Activated CD4-positive, alpha-beta T cell treated with anti-CD3 and anti-CD28 coated beads for 36 hours (primary cell): ENCODE measurements at regions not wholly inside any gene's neighbourhood (a gene's known extent, or its start where the extent isn't known, plus 50 kb on each side); places are given as distances from the start of the nearest gene placed in this dataset.

ENCODE experiments used
- ATAC-seq: fragments of 200-7000 bp; cut with Tn5 transposase; one replicate; pipeline ENCODE4 v1.10.0; 2021; ENCODE audit warnings: mild to moderate bottlenecking, moderate library complexity
- CTCF ChIA-PET: fragments of 350-600 bp; sonication (Branson Sonifier 250); formaldehyde crosslinking; loops from one replicate; lab custom pipeline; 2021; ENCODE audit warnings: antibody characterized with exemption; lab: Charles Lee
- POLR2A ChIA-PET: fragments of 350-600 bp; sonication (Branson Sonifier 250); formaldehyde crosslinking; loops from one replicate; lab custom pipeline; 2021; ENCODE audit warnings: antibody characterized with exemption, inconsistent platforms; lab: Charles Lee
- DNase-seq: peaks from one replicate; pipeline ENCODE4 v3.0.0-alpha.2; 2020
- H3K27ac Mint-ChIP-seq: one replicate; pipeline ENCODE4 v1.8.0; 2021; ENCODE audit warnings: mixed read lengths
- H3K27me3 Mint-ChIP-seq: one replicate; pipeline ENCODE4 v1.8.0; 2021; ENCODE audit warnings: mixed read lengths
- H3K36me3 Mint-ChIP-seq: one replicate; pipeline ENCODE4 v1.8.0; 2021; ENCODE audit warnings: low read depth, mixed read lengths
- H3K4me1 Mint-ChIP-seq: one replicate; pipeline ENCODE4 v1.8.0; 2021; ENCODE audit warnings: mixed read lengths
- H3K4me3 Mint-ChIP-seq: one replicate; pipeline ENCODE4 v1.8.0; 2021; ENCODE audit warnings: mild to moderate bottlenecking, moderate library complexity, mixed read lengths
- H3K9me3 Mint-ChIP-seq: one replicate; pipeline ENCODE4 v1.8.0; 2021; ENCODE audit warnings: low read depth, mixed read lengths
- intact Hi-C, 2 experiments: fragments of 100-400 bp; cut with DNase I in 1 of 2; cut with micrococcal nuclease in 1 of 2; formaldehyde crosslinking; loops; one replicate each; pipeline versions ENCODE4 v1.14.2 to v1.15.1; 2022 to 2024; cut with DNase I, micrococcal nuclease

DNA sequence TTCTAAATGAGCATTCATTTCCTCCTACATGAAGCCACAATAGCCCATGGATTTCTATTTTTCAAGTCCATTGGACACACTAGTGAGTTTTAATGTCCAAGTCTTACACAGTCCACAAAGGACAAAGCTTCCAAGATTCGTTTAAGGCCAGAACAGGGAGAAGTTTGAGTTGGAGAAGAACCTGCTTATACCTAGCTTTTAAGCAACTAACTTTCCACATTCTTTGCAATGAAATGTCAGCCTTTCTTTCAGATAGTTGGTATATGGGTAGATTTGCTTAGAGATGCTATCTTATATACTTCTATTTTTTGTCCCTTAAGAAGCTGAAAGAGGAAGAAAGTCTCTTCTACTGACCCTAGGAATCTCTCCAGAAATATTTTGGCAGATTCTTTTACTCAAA is 66.1 kb upstream of the NPAS2 start:
- H3K36me3 Mint-ChIP-seq = no peaks in the 10 kb centered on the region
- H3K9me3 Mint-ChIP-seq = peaks cover 4% of the 10 kb centered on the region
- no peak overlapping the region for H3K4me3 Mint-ChIP-seq
- ChIA-PET POLR2A (no interaction called here), CTCF (no interaction called here)
- intact Hi-C loops = no loop called here
- peaks cover 14% of the 10 kb centered on the region for H3K4me1 Mint-ChIP-seq
- no peak for ATAC-seq
- no peak overlapping the region for H3K27ac Mint-ChIP-seq
- DNase-seq = no peak
- peaks cover 1% of the 10 kb centered on the region for H3K27me3 Mint-ChIP-seq

DNA sequence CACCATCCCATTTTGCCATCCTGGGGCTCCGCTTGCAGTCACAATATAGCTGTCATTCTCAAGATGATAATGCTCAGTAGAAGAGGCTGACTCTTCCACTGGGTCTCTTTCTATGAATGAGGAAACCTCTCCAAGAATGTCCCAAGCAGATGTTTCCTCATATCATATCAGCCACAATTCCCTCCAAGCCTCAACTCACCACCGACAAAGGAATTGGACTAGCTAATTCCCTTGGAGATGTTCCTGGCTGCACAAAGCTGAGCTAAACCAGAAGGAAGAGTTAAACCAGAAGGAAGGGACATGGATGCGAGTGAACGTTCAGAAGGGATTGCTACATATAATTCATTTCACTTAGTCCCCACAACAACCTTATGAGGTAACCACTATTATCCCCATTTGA is 65.0 kb upstream of the NPAS2 start:
- intact Hi-C loops = no loop called here
- no peak overlapping the region for H3K4me3 Mint-ChIP-seq
- ChIA-PET CTCF (no interaction called here), POLR2A (no interaction called here)
- no peaks in the 10 kb centered on the region for H3K36me3 Mint-ChIP-seq
- H3K9me3 Mint-ChIP-seq = peaks cover 4% of the 10 kb centered on the region
- peaks cover 14% of the 10 kb centered on the region for H3K4me1 Mint-ChIP-seq
- ATAC-seq (no peak), DNase-seq (no peak)
- no peak overlapping the region for H3K27ac Mint-ChIP-seq
- peaks cover 1% of the 10 kb centered on the region for H3K27me3 Mint-ChIP-seq

DNA sequence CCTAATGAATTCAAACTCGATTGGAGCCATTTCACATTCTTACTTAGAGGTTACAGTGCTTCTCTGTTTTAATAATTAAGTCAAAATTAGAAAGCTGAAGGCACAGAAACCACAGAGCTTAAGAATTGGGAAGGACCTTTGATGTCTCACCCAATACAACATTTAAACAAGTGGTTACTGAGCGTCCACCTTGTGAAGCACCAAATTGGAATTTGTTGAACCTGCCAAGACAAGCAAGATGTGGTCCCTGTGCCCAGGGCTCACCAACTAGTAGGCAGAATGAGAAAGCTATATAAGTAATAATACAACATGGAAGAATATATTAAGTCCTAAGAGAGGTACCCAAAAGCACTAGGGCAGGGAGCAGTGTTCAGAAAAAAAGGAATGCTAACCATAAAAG is 64.5 kb upstream of the NPAS2 start:
- ChIA-PET POLR2A (no interaction called here), CTCF (no interaction called here)
- Mint-ChIP-seq H3K36me3 (no peaks in the 10 kb centered on the region), H3K27ac (no peak overlapping the region), H3K4me3 (no peak overlapping the region), H3K27me3 (peaks cover 1% of the 10 kb centered on the region), H3K4me1 (peaks cover 14% of the 10 kb centered on the region), H3K9me3 (peaks cover 4% of the 10 kb centered on the region)
- DNase-seq (no peak), ATAC-seq (no peak)
- intact Hi-C loops = no loop called here

DNA sequence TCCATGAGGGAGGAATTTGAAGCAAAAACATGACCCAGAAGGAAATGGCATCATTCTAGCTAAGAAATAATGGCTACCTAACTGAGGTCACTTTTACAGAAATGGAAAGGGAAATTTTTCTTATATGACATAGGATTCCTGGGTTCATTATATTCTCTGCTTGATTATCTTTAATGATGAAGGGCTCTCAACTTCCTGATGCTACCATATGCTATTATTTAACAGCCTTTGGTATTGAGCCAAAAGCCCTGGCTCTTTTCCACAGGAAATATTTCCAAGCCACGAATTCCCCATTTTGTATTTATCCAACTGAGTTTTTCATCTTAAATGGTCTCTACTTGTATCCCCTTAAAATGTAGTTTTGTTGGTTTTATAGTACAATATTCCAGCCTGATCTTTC is 63.2 kb upstream of the NPAS2 start:
- ChIA-PET POLR2A (no interaction called here), CTCF (interaction anchor here (0.9 kb wide), 1 partner anchor 216 kb away, joined by 3 read pairs; no protein-coding TSS in a partner anchor)
- ATAC-seq = no peak
- Mint-ChIP-seq H3K4me3 (no peak overlapping the region), H3K27me3 (peaks cover 1% of the 10 kb centered on the region), H3K9me3 (no peaks in the 10 kb centered on the region), H3K27ac (no peak overlapping the region), H3K4me1 (peaks cover 12% of the 10 kb centered on the region), H3K36me3 (no peaks in the 10 kb centered on the region)
- DNase-seq = no peak
- intact Hi-C loops = no loop called here

DNA sequence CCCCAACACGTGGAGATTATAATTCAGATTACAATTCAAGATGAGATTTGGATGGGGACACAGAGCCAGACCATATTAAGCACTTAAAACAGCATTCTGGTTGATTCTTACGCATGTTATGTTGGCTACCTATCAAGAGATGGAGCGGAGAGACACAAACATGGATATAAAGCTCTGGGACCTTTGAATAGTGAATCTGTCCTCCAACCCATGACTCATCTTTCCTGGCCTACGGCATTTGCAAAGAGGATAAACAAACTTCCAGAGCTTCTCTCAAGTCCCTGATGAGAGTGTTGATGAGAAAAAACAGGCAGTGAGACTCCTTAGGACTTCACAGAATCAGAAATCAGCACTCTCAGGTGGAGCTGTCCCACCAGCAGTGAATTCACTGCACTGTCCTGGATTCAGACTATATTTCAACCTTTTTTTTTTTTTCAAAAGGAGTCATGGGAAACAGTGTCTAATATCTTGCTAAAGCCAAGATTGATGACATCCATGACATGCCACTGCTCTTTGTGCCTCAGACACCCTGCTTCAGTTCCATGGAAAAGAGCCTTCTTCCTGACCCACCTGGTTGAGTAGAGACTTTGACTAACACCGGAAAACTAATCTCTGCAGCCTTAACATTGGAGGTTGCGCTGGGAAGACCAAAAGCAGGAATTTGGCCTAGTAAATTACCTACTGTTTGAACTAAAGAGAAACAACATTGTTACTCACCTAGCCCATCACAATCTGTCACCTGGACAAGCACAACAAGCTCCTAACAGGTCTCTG is 62.1 kb upstream of the NPAS2 start:
- POLR2A ChIA-PET = no interaction called here

DNA sequence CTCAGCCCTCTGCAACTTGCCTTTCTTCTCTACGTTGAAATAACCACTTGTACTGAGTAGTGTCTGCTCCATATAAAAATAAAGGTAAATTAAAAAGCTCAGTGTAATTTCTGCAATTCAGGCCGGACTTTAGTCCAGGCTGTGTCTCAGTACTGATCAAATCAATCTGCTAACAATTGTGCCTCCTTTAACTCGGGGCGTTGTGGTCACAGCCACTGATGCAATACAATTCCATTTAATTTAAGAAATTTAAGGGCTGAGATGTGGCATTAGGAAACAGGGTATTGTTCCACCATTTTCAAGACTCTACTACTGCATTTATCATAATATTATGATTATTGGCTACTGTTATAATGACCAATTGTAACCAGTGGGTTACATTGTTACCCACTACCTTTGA is 60.0 kb upstream of the NPAS2 start:
- no peak for ATAC-seq
- no peak overlapping the region for H3K4me3 Mint-ChIP-seq
- intact Hi-C loops = no loop called here
- POLR2A ChIA-PET = no interaction called here
- CTCF ChIA-PET = interaction anchor here (0.7 kb wide), 1 partner anchor 1044 kb away, joined by 3 read pairs; no protein-coding TSS in a partner anchor
- H3K4me1 Mint-ChIP-seq = no peaks in the 10 kb centered on the region
- no peaks in the 10 kb centered on the region for H3K9me3 Mint-ChIP-seq
- no peak for DNase-seq
- H3K27me3 Mint-ChIP-seq = peaks cover 1% of the 10 kb centered on the region
- no peak overlapping the region for H3K27ac Mint-ChIP-seq
- H3K36me3 Mint-ChIP-seq = no peaks in the 10 kb centered on the region

More for the DNA sequence above, 62.1 kb upstream of the NPAS2 start:
- Mint-ChIP-seq H3K36me3 (no peaks in the 10 kb centered on the region), H3K27me3 (peaks cover 1% of the 10 kb centered on the region), H3K27ac (no peak overlapping the region), H3K4me1 (peaks cover 4% of the 10 kb centered on the region), H3K9me3 (no peaks in the 10 kb centered on the region), H3K4me3 (no peak overlapping the region)
- intact Hi-C loops = no loop called here
- ATAC-seq (no peak), DNase-seq (no peak)
- CTCF ChIA-PET = no interaction called here

DNA sequence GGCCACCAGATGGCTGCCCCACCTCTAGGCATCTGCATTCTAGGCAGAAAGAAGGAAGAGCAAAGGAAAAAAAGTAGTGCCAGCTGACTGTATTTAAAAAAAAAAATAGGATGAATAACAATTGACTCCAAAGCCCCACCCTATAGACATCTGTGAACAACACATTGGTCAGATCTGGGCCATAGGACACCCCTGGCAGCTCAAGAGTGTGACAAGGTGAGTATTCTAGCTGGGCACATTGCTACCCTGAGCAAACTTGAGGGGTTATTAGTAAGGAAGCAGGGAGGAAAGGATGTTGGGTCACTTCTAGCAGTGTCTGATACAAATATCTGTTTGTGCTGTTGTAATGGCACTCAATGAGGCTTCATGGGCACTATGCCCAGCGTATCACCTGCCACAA is 58.6 kb upstream of the NPAS2 start:
- intact Hi-C loops = no loop called here
- Mint-ChIP-seq H3K36me3 (no peaks in the 10 kb centered on the region), H3K27ac (no peak overlapping the region), H3K4me3 (no peak overlapping the region), H3K27me3 (peaks cover 1% of the 10 kb centered on the region), H3K9me3 (no peaks in the 10 kb centered on the region), H3K4me1 (no peaks in the 10 kb centered on the region)
- ChIA-PET POLR2A (interaction anchor here (0.6 kb wide), 1 partner anchor 53 kb away, joined by 4 read pairs; no protein-coding TSS in a partner anchor), CTCF (no interaction called here)
- DNase-seq (no peak), ATAC-seq (no peak)

DNA sequence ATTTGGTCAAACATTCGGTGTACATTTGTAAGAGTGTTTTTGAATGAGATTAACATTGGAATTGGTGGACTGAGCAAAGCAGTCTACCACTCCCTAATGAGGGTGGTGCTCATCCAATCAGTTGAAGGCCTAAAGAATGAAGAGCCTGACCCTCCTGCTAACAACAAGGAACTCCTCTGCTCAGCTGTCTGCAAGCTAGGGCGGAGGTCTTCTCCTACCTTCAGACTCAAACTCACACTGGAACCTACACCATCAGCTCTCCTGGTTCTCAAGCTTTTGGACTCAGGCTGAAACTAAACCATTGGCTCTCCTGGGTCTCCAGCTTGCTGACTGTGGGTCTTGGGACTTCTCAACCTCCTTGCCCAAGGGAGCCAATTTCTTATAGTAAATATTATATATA is 55.5 kb upstream of the NPAS2 start:
- ChIA-PET POLR2A (no interaction called here), CTCF (interaction anchor here (1.4 to 1.5 kb wide), 2 partner anchors 11 to 109 kb away, joined by 3 read pairs; no protein-coding TSS in a partner anchor)
- H3K36me3 Mint-ChIP-seq = no peaks in the 10 kb centered on the region
- ATAC-seq = no peak
- H3K27ac Mint-ChIP-seq = no peak overlapping the region
- no peak overlapping the region for H3K4me3 Mint-ChIP-seq
- H3K4me1 Mint-ChIP-seq = no peaks in the 10 kb centered on the region
- intact Hi-C loops = no loop called here
- no peaks in the 10 kb centered on the region for H3K9me3 Mint-ChIP-seq
- DNase-seq = no peak
- no peaks in the 10 kb centered on the region for H3K27me3 Mint-ChIP-seq

DNA sequence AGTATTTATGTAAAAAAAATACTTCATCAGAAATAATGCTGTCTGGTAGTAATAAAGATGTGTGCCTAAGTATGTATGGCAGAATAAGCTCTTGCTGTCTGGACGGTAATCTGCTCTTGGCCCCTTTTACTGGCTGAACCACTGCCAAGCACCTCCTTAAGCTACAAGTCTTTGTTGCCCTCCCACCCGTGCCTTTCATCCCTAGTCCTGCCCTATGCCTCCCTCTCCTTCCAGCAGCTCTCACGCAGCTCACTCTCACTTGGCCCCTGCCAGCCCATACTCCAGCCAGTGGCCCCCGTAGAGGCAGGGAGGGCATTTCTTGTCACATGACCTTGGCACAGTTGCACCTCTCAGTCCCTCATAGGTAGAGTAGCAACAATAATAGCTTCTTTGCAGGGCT is 54.5 kb upstream of the NPAS2 start:
- Mint-ChIP-seq H3K27me3 (no peaks in the 10 kb centered on the region), H3K27ac (no peak overlapping the region), H3K4me1 (no peaks in the 10 kb centered on the region), H3K4me3 (no peak overlapping the region), H3K36me3 (no peaks in the 10 kb centered on the region), H3K9me3 (no peaks in the 10 kb centered on the region)
- DNase-seq (no peak), ATAC-seq (no peak)
- ChIA-PET POLR2A (no interaction called here), CTCF (interaction anchor here (1.5 kb wide), 1 partner anchor 12 kb away, joined by 3 read pairs; no protein-coding TSS in a partner anchor)
- intact Hi-C loops = no loop called here

DNA sequence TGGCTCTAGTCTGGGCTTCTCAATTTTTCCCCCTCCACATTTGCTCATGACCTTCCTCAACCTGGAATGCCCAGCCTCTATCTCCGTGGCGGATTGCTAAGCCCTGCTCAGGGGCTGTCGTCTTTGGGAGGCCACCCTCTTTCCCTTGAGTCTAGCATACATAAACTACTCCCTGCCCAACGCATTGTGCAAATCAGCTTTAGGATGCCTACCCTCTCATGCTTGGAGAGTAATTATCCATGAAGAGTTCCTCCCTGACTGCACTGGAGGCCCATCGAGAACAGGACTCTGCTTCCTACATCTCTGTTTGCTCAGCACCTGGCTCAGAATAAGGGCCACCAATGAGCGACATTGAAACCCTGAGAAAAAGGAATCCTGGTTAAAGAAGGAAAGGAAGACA is 53.7 kb upstream of the NPAS2 start:
- no peak for DNase-seq
- ChIA-PET POLR2A (no interaction called here), CTCF (no interaction called here)
- no peaks in the 10 kb centered on the region for H3K4me1 Mint-ChIP-seq
- intact Hi-C loops = no loop called here
- H3K27me3 Mint-ChIP-seq = no peaks in the 10 kb centered on the region
- H3K9me3 Mint-ChIP-seq = no peaks in the 10 kb centered on the region
- ATAC-seq = no peak
- H3K4me3 Mint-ChIP-seq = no peak overlapping the region
- H3K36me3 Mint-ChIP-seq = no peaks in the 10 kb centered on the region
- no peak overlapping the region for H3K27ac Mint-ChIP-seq

DNA sequence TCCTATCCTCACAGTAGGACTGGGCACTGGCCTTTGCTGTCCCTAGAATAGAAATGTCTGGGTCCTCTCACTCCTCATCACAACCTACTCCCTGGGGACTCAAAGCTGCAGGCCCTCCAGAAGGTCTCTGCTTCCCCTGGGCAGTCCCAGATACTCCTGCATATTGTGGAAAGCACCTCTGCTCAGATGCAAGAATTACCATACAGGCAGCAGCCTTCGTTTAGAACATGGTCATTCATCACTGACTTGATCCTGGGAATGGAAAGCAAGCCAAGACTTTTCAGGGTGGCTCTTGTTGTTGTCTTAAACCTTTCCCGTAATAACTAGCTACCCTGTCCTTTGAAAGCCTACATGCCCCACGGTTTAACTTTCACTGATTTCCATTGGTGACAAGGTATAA is 53.1 kb upstream of the NPAS2 start:
- Mint-ChIP-seq H3K27me3 (no peaks in the 10 kb centered on the region), H3K27ac (no peak overlapping the region), H3K4me3 (no peak overlapping the region), H3K4me1 (no peaks in the 10 kb centered on the region), H3K9me3 (no peaks in the 10 kb centered on the region), H3K36me3 (no peaks in the 10 kb centered on the region)
- POLR2A ChIA-PET = no interaction called here
- DNase-seq (no peak), ATAC-seq (no peak)
- CTCF ChIA-PET = no interaction called here
- intact Hi-C loops = no loop called here

DNA sequence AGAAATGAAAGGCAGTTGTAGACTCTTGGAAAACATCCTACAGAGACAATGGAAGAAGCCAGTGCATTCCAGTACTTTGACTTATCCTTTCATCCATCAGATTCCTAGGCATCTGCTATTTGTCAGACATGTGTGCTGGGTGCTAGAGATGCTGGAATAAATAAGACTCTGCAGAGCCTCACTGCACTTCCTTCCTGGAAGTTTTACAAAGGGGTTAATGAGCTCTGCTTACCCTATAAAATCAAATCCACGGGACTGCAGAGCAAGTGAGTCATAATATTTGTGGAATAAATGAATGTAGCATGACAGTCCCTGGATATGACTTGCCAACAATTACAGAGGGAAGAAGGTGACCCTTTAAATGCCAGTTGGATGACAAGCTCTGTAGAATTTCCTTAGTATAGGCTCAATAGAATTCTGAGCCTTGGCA is 52.7 kb upstream of the NPAS2 start:
- no peaks in the 10 kb centered on the region for H3K9me3 Mint-ChIP-seq
- CTCF ChIA-PET = interaction anchor here (0.8 kb wide), 1 partner anchor 38 kb away, joined by 3 read pairs; no protein-coding TSS in a partner anchor
- no peak overlapping the region for H3K4me3 Mint-ChIP-seq
- no peak for ATAC-seq
- H3K36me3 Mint-ChIP-seq = no peaks in the 10 kb centered on the region
- H3K27ac Mint-ChIP-seq = no peak overlapping the region
- H3K4me1 Mint-ChIP-seq = no peaks in the 10 kb centered on the region
- intact Hi-C loops = no loop called here
- POLR2A ChIA-PET = no interaction called here
- no peak for DNase-seq
- no peaks in the 10 kb centered on the region for H3K27me3 Mint-ChIP-seq
